Right atrium auricular region (tissue), 2 donors: ENCODE measurements at regions not wholly inside any gene's neighbourhood (a gene's known extent, or its start where the extent isn't known, plus 50 kb on each side); places are given as distances from the start of the nearest gene placed in this dataset.

Experiments used
- DNase-seq: peaks from one replicate; pipeline ENCODE4 v3.0.0-alpha.2; 2019; ENCODE audit warnings: low spot score
- H3K27ac ChIP-seq, 2 donors: fragments of 200-600 bp; sonication (generic); 1 replicate in 1 of 2; 2 replicates in 1 of 2; pipeline ENCODE4 v1.5.1; 2016 to 2019
- H3K27me3 ChIP-seq, 2 donors: fragments of 200-600 bp; sonication (generic); one replicate each; pipeline versions ENCODE4 v1.5.1 to v1.6.0; 2017 to 2019
- H3K36me3 ChIP-seq: fragments of 200-600 bp; sonication (generic); one replicate; pipeline ENCODE4 v1.5.1; 2016
- H3K4me1 ChIP-seq, 2 donors: fragments of 200-600 bp; sonication (generic); one replicate each; pipeline versions ENCODE4 v1.5.1 to v1.6.0; 2017 to 2019
- H3K4me3 ChIP-seq, 2 donors: fragments of 200-600 bp; sonication (generic); 1 replicate in 1 of 2; 2 replicates in 1 of 2; pipeline ENCODE4 v1.5.1; 2017 to 2019; ENCODE audit warnings: mild to moderate bottlenecking in 1 of 2, moderate library complexity in 1 of 2
- H3K9me3 ChIP-seq, 2 donors: fragments of 200-600 bp; sonication (generic); one replicate each; pipeline ENCODE4 v1.5.1; 2019
- CTCF ChIP-seq, 2 donors: fragments of 200-600 bp; sonication (generic); IDR thresholded peaks; one replicate each; pipeline ENCODE4 v1.5.1; 2019; ENCODE audit warnings: antibody characterized with exemption in 2 of 2

- H3K4me1 ChIP-seq = peaks cover 0 to 15% of the 10 kb centered on the region in 2 donors
- peak; percentile 61 for DNase-seq
- H3K9me3 ChIP-seq = peaks cover 0 to 9% of the 10 kb centered on the region in 2 donors
- H3K36me3 ChIP-seq = no peaks in the 10 kb centered on the region
- H3K27me3 ChIP-seq = no peaks in the 10 kb centered on the region
- peak overlapping the region; percentile 9 to 15 for H3K27ac ChIP-seq
- no peak for TF ChIP-seq CTCF (IDR thresholded peaks at IDR 0.05)
- no peak overlapping the region for H3K4me3 ChIP-seq
Observed at GRCh38 chr6:22025468-22026163, 271.2 kb downstream of the PRL start.

- peaks cover 0 to 9% of the 10 kb centered on the region in 2 donors for H3K9me3 ChIP-seq
- no peaks in the 10 kb centered on the region for H3K27me3 ChIP-seq
- TF ChIP-seq CTCF (IDR thresholded peaks at IDR 0.05) = no peak
- no peaks in the 10 kb centered on the region for H3K36me3 ChIP-seq
- peak overlapping the region; percentile 9 to 15 for H3K27ac ChIP-seq
- H3K4me3 ChIP-seq = no peak overlapping the region
- H3K4me1 ChIP-seq = peaks cover 0 to 15% of the 10 kb centered on the region in 2 donors
- DNase-seq = no peak
Observed at GRCh38 chr6:22026164-22026678, 270.6 kb downstream of the PRL start.

- no peaks in the 10 kb centered on the region for H3K27me3 ChIP-seq
- DNase-seq = no peak
- no peak overlapping the region for H3K27ac ChIP-seq
- H3K9me3 ChIP-seq = peaks cover 0 to 2% of the 10 kb centered on the region in 2 donors
- TF ChIP-seq CTCF (IDR thresholded peaks at IDR 0.05) = no peak
- H3K4me3 ChIP-seq = no peak overlapping the region
- no peaks in the 10 kb centered on the region for H3K36me3 ChIP-seq
- peaks cover 0 to 15% of the 10 kb centered on the region in 2 donors for H3K4me1 ChIP-seq
Observed at GRCh38 chr6:22027040-22027725, 269.7 kb downstream of the PRL start.

- H3K4me3 ChIP-seq = no peak overlapping the region
Observed at GRCh38 chr6:22028403-22029090, 268.3 kb downstream of the PRL start.

DNA sequence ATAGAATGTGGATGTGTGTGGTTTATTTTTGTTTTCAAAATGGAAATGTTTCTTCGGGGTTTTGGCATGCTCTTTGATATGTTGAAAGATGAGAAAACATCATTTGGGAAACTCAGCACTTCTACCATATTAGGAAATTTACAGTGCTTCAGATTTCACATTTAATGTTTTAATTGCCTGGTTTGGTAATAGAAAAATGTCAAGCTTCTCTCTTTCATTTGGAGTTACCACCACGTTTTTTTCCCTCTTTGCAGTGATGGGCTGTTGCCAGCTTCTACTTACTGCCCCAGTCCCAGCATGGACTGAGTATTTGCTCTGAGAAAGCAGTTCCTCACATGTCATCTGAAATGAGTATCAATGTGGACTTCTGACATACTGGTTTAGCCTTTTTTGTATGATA, 267.7 kb downstream of the PRL start:
- H3K36me3 ChIP-seq = no peaks in the 10 kb centered on the region
- H3K27ac ChIP-seq = no peak overlapping the region
- DNase-seq = no peak
- peaks cover 0 to 15% of the 10 kb centered on the region in 2 donors for H3K4me1 ChIP-seq
- no peak overlapping the region for H3K4me3 ChIP-seq
- no peaks in the 10 kb centered on the region for H3K27me3 ChIP-seq
- no peaks in the 10 kb centered on the region for H3K9me3 ChIP-seq
- no peak for TF ChIP-seq CTCF (IDR thresholded peaks at IDR 0.05)

More at GRCh38 chr6:22028403-22029090, 268.3 kb downstream of the PRL start:
- no peak for TF ChIP-seq CTCF (IDR thresholded peaks at IDR 0.05)
- H3K4me1 ChIP-seq = peaks cover 0 to 15% of the 10 kb centered on the region in 2 donors
- no peaks in the 10 kb centered on the region for H3K36me3 ChIP-seq
- no peak for DNase-seq
- no peaks in the 10 kb centered on the region for H3K9me3 ChIP-seq
- no peak overlapping the region for H3K27ac ChIP-seq
- H3K27me3 ChIP-seq = no peaks in the 10 kb centered on the region
